ENCODE measurements at regions not wholly inside any gene's neighbourhood (a gene's known extent, or its start where the extent isn't known, plus 50 kb on each side); places are given as distances from the start of the nearest gene placed in this dataset.

- TF ChIP-seq ATF2 (IDR thresholded peaks at IDR 0.05; ENCODE audit: low read length), result no peak
- no peak for TF ChIP-seq KDM5A (IDR thresholded peaks at IDR 0.05; ENCODE audit: low read length)
- no peak for TF ChIP-seq CTCF (IDR thresholded peaks at IDR 0.05; ENCODE audit: control extremely low read depth in 1 of 3, insufficient read depth in 1 of 3, low read depth in 1 of 3, low read length in 3 of 3)
These were observed 482.4 kb upstream of the NR2F2 start for GRCh38 chr15:95848126-95848525.

Data from H1 (cell line).